IPS-20b (cell line): ENCODE measurements at regions not wholly inside any gene's neighbourhood (a gene's known extent, or its start where the extent isn't known, plus 50 kb on each side); places are given as distances from the start of the nearest gene placed in this dataset.

Experiments
- H3K27ac ChIP-seq: one replicate; pipeline ENCODE4 v1.5.1; 2013; ENCODE audit warnings: low read length
- H3K27me3 ChIP-seq: 2 replicates; pipeline ENCODE4 v1.6.1; 2013; ENCODE audit warnings: mild to moderate bottlenecking, low read length, inconsistent platforms; ENCODE audit not compliant: insufficient read depth
- H3K36me3 ChIP-seq: 2 replicates; pipeline ENCODE4 v1.6.1; 2013; ENCODE audit warnings: low read depth, mild to moderate bottlenecking, inconsistent platforms, low read length, moderate library complexity; ENCODE audit not compliant: insufficient read depth
- H3K4me1 ChIP-seq: 2 replicates; pipeline ENCODE4 v1.6.1; 2013; ENCODE audit warnings: mild to moderate bottlenecking, control low read depth, inconsistent platforms, low read length, moderate library complexity; ENCODE audit not compliant: insufficient read depth
- H3K4me3 ChIP-seq: 2 replicates; pipeline ENCODE4 v1.5.1; 2013; ENCODE audit warnings: mild to moderate bottlenecking, low read length, inconsistent platforms
- H3K9ac ChIP-seq: 2 replicates; pipeline ENCODE4 v1.6.1; 2013; ENCODE audit warnings: low read depth, mild to moderate bottlenecking, inconsistent platforms, low read length, moderate library complexity
- H3K9me3 ChIP-seq: 2 replicates; pipeline ENCODE4 v1.6.1; 2013; ENCODE audit warnings: mild to moderate bottlenecking, low read depth, low read length, inconsistent platforms; ENCODE audit not compliant: insufficient read depth

- Histone ChIP-seq H3K9ac (no peak overlapping the region), H3K4me3 (no peak overlapping the region), H3K4me1 (no peaks in the 10 kb centered on the region), H3K36me3 (no peaks in the 10 kb centered on the region), H3K9me3 (no peaks in the 10 kb centered on the region), H3K27me3 (no peaks in the 10 kb centered on the region), H3K27ac (no peak overlapping the region)
Observed at GRCh38 chr2:236698016-236698627, 128.5 kb downstream of the ACKR3 start.

GRCh38 chr2:236700703-236701102 is 131.1 kb downstream of the ACKR3 start:
- Histone ChIP-seq H3K27me3 (no peaks in the 10 kb centered on the region), H3K36me3 (no peaks in the 10 kb centered on the region), H3K4me1 (no peaks in the 10 kb centered on the region), H3K4me3 (no peak overlapping the region), H3K9me3 (no peaks in the 10 kb centered on the region), H3K9ac (no peak overlapping the region), H3K27ac (no peak overlapping the region)

GRCh38 chr2:236702657-236703372 is 133.2 kb downstream of the ACKR3 start:
- Histone ChIP-seq H3K9me3 (no peaks in the 10 kb centered on the region), H3K9ac (no peak overlapping the region), H3K4me1 (no peaks in the 10 kb centered on the region), H3K27me3 (no peaks in the 10 kb centered on the region), H3K4me3 (no peak overlapping the region), H3K27ac (no peak overlapping the region), H3K36me3 (no peaks in the 10 kb centered on the region)

DNA sequence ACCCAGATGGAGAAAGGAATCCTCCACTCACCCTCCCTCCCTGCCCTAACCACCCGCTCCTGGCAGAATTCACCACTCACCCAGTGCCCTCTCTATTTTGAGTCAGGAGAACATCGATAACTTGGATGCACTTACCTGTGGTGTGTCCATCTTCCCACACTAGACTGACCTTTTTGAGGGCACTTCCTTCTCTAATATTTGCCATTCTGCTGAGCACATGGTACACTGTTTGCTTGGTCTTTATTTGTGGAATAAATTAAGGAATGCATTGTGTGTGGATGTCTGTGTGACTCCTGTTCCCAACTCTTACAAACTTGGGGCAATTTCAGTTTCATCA is 133.7 kb downstream of the ACKR3 start:
- no peak overlapping the region for H3K27ac ChIP-seq
- H3K9ac ChIP-seq, result no peak overlapping the region
- H3K36me3 ChIP-seq, result no peaks in the 10 kb centered on the region
- H3K9me3 ChIP-seq, result no peaks in the 10 kb centered on the region
- H3K4me1 ChIP-seq, result no peaks in the 10 kb centered on the region
- no peaks in the 10 kb centered on the region for H3K27me3 ChIP-seq
- H3K4me3 ChIP-seq, result no peak overlapping the region

DNA sequence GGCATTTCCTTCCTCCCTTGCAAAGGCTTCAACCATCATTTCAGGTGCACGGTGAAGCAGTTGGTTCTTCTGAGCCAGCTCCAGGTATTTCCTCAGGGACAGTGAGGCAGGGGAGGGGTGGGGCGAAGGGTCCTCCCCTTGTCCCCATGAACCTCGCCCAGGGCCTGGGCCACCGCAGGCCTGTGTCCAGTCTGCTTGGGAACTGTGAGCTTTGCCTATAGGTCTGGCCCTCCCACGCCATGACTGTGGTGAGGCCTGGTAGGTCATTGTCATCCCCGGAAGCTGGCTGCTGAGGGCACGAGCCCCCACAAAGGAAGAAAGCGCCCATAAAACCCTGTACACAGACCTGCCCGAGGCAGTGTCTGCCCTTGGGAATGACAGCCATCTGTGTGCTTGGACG is 134.3 kb downstream of the ACKR3 start:
- Histone ChIP-seq H3K9me3 (no peaks in the 10 kb centered on the region), H3K27me3 (no peaks in the 10 kb centered on the region), H3K4me1 (no peaks in the 10 kb centered on the region), H3K27ac (no peak overlapping the region), H3K4me3 (no peak overlapping the region), H3K36me3 (no peaks in the 10 kb centered on the region), H3K9ac (no peak overlapping the region)

DNA sequence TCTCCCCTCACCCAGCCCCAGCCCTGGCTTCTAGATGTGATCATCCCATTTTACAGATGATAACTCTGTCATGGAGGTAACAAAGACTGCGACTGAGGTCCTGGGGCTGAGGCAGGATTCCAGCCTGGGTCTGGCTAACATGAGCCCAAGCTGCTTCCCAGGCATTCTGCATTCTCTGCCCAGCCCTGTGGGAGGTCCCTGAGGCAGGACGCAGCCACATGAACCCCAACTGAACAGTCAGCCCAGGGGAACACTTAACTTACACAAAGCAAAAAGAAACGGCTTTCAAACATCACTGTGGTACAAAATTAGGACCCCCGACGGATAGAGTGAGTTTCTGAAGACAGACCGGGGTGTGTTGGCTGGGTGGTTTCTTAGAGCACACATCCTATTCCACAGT is 135.3 kb downstream of the ACKR3 start:
- Histone ChIP-seq H3K4me3 (no peak overlapping the region), H3K4me1 (no peaks in the 10 kb centered on the region)

DNA sequence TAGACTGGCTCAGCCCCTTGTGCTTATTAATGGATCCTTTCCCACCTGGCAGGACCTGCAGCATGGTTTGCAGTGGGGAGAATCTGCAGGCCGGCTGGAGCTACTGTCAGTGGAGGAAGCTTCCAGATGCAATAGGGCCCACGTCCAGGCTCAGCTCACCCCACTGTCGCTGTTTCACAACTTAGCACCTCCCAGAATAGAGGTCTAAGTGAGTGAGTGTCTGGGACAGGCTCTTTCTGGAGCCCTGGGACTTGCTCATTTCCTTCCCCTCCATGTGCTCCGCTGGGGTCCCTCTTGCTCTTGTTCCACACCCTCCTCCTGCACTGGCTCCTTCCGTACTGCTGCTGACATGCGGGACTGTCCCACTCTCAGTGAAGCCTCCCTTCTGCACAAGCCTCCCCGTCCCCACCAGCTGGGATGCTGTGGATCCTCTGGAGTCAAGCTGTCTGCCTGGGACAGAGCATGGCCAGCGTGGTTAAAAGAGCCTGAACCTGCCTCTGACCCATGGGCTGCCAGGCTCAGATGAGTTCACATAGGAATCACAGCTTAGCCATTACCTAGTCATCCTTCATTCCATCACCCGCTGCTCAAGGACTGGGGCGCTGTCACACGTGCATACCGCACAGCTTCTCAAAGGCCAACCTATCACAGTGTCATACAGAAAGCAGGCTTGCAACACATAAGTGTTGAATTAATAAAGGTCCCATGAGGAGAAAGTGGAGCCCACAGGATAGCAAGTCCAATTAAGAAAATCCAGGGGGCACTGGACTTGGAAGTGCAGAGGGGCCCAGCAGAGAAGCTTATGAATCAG is 135.9 kb downstream of the ACKR3 start:
- Histone ChIP-seq H3K27me3 (no peaks in the 10 kb centered on the region), H3K4me1 (no peaks in the 10 kb centered on the region), H3K36me3 (no peaks in the 10 kb centered on the region), H3K27ac (no peak overlapping the region), H3K9ac (no peak overlapping the region), H3K9me3 (no peaks in the 10 kb centered on the region), H3K4me3 (no peak overlapping the region)

More for the DNA sequence above, 135.3 kb downstream of the ACKR3 start:
- no peaks in the 10 kb centered on the region for H3K9me3 ChIP-seq
- no peaks in the 10 kb centered on the region for H3K36me3 ChIP-seq
- H3K27ac ChIP-seq, result no peak overlapping the region
- H3K9ac ChIP-seq, result no peak overlapping the region
- no peaks in the 10 kb centered on the region for H3K27me3 ChIP-seq

DNA sequence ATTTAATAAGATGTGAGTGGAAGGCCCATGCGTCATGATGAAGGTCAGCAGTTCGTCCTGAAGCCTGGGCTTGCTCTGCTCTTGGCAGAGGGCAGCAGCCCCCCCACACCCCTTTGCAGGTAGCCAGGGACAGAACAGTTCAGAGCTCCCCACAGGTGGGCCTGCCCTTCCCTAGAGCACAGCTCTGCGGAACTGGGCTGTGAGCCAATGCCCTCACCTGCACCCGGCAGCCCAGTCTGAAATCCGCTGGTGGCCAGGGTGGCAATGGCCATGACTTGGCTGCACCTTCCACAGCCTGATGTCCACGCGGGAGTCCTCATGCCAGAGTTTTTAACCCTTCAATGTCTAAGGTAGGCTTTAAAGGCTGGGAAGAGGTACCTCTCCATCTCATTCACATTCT is 136.7 kb downstream of the ACKR3 start:
- Histone ChIP-seq H3K4me3 (no peak overlapping the region), H3K4me1 (no peaks in the 10 kb centered on the region), H3K9ac (no peak overlapping the region), H3K27ac (no peak overlapping the region), H3K9me3 (no peaks in the 10 kb centered on the region), H3K36me3 (no peaks in the 10 kb centered on the region), H3K27me3 (no peaks in the 10 kb centered on the region)

DNA sequence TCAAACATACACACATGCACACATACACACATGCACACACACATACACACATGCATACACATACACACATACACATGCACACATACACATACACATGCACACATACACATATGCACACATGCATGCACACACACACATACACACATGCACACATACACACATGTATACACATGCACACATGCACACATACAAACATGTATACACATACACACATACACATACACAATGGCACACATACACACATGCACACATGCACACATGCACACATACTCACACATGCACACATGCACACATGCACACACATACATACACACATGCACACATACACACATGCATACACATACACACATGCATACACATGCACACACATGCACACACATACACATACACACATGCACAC is 137.2 kb downstream of the ACKR3 start:
- H3K9me3 ChIP-seq, result no peaks in the 10 kb centered on the region
- no peak overlapping the region for H3K27ac ChIP-seq
- no peaks in the 10 kb centered on the region for H3K36me3 ChIP-seq
- H3K9ac ChIP-seq, result no peak overlapping the region
- no peak overlapping the region for H3K4me3 ChIP-seq
- H3K4me1 ChIP-seq, result no peaks in the 10 kb centered on the region
- H3K27me3 ChIP-seq, result no peaks in the 10 kb centered on the region

DNA sequence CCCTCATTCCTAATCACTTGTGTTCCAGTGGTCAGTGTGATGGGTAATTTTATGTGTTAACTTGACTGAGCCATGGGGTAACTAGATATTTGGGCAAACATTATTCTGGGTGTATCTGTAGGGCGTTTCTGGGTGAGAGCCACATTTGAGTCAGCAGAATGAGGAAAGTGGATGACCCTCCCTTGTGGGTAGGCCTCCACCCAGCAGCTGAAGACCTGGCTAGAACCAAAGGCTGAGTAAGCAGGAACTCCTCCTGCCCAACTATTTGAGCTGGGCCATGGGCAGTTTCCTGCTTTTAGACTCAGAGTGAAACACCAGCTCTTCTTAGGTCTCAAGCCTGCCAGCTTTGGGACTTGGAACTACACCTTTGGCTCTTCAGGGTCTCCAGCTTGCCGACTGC is 141.8 kb downstream of the ACKR3 start:
- Histone ChIP-seq H3K36me3 (no peaks in the 10 kb centered on the region), H3K4me3 (no peak overlapping the region), H3K27ac (no peak overlapping the region), H3K27me3 (no peaks in the 10 kb centered on the region), H3K4me1 (no peaks in the 10 kb centered on the region; the same call in 1 of the 2 replicates), H3K9me3 (no peaks in the 10 kb centered on the region), H3K9ac (no peak overlapping the region)

DNA sequence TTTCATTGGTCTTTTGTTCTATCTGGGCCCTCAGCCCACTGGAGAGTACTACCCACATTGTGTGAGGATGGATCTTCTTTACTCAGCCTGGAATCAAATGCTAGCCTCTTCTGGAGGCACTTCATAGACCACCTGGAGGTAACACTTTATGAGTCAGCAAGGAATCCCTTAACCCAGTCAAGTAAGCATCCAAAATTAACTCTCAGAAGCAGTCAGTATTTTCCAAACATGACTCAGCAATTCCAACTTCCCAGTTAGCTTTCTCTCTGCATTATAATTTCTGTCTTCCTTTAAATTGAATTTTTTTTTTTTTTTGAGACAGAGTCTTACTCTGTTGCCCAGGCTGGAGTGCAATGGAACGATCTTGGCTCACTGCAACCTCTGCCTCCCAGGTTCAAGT is 142.7 kb downstream of the ACKR3 start:
- H3K9ac ChIP-seq, result no peak overlapping the region

More for the DNA sequence above, 142.7 kb downstream of the ACKR3 start:
- Histone ChIP-seq H3K36me3 (no peaks in the 10 kb centered on the region), H3K27me3 (no peaks in the 10 kb centered on the region), H3K9me3 (no peaks in the 10 kb centered on the region), H3K27ac (no peak overlapping the region), H3K4me1 (no peaks in the 10 kb centered on the region; the same call in 1 of the 2 replicates), H3K4me3 (no peak overlapping the region)
